HG02981 (cell line): ENCODE measurements at regions not wholly inside any gene's neighbourhood (a gene's known extent, or its start where the extent isn't known, plus 50 kb on each side); places are given as distances from the start of the nearest gene placed in this dataset.
"Not testable (repeated sequence)": the region's sequence is repeated elsewhere in the genome, so short reads cannot be mapped to it uniquely, and the experiment has no call there.

Source experiments
- ATAC-seq: cut with Tn5 transposase; IDR thresholded peaks from one replicate; pipeline ENCODE4 v1.9.1; 2021; ENCODE audit warnings: mild to moderate bottlenecking, moderate library complexity; ENCODE audit not compliant: unreplicated experiment

DNA sequence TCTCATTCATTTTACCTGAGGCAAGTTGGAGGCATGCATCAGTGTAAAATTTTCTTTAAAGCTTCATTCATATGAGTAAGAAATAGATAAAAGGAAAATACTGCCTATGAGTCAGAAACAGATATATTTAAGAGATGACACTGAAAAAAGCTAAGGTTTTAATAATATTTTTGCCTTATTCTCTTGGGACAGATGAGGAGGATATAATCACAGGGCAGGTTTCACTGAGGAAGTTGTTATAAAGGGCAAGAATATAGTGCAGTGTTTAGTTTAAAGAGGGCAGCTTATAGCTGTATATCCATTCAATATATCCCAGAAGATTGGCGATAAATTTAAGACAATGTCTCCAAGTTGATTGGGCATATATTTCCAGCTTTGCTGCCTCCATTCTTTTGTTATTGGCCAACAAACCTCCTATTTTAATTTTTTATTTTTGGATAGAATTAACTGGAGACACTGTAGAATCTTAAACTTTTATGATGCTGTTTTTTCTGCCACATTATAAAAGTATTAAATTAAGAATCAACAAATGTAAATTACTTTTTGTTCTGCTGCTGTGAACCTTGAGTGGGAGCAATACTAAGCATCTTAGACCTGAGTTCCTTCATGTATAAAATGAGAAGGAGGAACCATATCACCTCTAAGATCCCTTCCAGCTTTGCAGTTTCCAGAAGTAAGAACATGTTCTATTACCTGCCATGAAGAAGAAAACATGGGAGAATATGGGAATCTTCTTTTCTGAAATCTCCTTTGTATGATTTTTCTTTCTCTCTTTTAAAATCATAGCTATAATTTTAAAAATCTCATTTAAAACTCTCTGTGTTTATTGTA is 171.6 kb downstream of the S1PR1 start:
- ATAC-seq, result peak; percentile 7

DNA sequence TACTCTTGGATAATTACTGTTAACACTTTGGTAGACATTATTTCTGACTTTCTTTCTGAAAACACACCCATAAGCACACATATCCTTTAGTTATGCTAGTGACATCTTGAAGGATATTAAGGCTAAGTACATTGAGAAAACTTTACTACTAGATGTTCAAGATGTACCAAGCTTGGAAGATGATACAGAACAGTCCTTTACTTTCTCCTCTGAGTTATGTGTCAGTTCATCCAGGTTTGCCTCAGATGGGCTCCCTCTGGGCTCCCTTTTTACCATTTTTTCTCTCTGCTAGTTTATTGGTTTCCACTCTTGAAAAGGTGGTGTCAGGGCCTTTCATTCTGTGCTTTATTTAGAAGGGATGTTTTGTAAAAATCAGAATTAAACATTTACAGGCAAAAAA is 172.3 kb downstream of the S1PR1 start:
- ATAC-seq, result no peak

GRCh38 chr1:101410048-101410878 is 173.4 kb downstream of the S1PR1 start:
- peak; percentile 49 for ATAC-seq

- no peak for ATAC-seq
Measured at GRCh38 chr1:101420406-101420805, 183.6 kb downstream of the S1PR1 start.

- ATAC-seq, result not testable (repeated sequence)
Measured at GRCh38 chr1:101428083-101428482, 191.3 kb downstream of the S1PR1 start.

DNA sequence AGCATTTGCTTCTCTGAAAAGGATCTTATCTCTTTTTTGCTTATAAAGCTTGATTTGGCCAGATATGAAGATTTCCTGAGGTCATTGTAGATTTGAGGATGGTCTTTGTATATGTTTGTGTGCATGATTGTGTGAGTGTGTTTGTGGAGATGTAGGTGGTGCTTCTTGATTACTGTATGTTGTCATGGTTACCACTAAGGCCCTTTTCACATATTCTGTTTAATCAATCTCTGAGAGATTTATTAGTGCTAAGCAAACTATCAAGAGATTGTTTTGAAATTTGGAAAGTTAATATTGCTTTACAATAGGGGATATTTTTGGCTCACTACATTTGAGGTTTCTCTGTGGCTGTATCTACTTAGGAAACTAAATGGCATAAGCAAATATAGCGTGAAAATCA is 191.7 kb downstream of the S1PR1 start:
- no peak for ATAC-seq

DNA sequence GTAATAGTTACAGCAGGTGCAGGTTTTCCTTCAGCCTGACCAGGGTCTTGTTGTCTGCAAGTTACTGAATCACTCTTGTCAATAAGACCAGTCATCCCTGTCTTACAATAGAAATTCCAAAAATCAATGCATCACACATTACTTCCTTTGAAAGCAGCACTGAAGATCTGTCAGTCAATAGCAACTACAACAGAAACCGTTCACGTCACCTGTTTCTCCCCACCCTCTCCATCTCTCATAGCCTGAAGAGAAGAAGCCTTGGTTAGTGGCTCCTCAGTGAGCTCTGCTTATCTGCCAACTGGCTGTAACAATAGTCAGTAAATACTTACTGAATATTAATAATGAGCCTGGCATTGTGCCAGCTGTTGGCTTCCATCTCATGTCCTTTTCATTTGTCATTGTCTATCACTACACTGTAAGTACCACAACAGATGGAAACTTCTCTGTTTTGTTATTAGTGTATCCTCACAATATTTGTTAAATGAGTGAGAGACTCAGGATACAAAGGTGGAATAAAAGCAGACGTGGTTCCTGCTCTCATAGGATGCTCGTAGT is 195.2 kb downstream of the S1PR1 start:
- peak; percentile 52 for ATAC-seq

DNA sequence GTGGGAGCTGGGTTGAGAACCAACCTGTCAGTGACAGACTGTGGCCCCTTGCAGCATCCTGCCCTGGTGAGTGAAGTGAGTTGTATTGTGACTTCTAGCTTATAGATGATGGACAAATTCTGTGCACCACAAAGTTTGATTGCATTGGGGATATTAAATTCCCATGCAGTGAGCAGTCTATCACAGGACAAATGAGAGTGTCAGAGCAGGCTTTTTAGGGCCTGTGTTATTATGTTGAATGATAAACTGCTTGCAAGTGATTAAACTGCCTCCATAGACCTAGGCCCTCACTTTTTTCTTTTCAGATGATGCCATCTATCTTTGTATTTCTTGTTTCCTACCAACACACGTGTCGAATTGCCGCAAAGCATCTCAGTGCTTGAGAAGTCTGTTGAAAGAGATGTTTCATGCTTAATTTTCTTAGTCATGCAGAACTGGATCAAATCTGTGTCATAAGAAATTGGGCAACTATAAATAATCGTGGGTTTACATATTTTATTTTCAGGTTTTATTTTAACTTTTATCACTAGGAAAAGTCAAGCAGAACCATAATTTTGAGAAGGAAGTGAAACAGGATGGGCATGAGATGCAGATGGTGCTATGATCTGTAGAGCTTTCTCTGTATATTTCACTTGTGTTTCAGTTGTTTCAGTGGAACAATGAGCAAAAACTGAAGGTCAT is 199.2 kb downstream of the S1PR1 start:
- ATAC-seq, result peak; percentile 58

GRCh38 chr1:101437800-101438199 is 201.0 kb downstream of the S1PR1 start:
- no peak for ATAC-seq

DNA sequence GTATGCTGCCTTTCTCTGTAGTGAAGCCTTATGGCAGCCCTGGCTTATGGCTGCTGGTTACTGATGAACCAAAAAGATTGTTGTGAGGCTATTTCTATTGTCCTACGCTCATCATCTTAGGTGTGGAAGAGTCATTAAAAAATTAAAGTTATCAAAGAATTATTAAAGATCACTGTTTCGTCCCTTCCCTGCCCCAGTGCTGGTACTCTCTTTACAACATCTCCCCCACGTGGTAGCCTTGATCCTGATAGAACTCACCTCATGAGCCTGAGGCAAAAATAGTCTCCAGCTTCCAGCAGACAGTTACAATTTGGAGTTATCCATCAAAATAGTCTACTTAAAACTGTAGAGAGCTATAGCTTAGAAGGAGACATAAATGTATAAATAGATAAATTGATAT is 201.5 kb downstream of the S1PR1 start:
- no peak for ATAC-seq

- ATAC-seq, result no peak
Measured at GRCh38 chr1:101440485-101440884, 203.7 kb downstream of the S1PR1 start.

DNA sequence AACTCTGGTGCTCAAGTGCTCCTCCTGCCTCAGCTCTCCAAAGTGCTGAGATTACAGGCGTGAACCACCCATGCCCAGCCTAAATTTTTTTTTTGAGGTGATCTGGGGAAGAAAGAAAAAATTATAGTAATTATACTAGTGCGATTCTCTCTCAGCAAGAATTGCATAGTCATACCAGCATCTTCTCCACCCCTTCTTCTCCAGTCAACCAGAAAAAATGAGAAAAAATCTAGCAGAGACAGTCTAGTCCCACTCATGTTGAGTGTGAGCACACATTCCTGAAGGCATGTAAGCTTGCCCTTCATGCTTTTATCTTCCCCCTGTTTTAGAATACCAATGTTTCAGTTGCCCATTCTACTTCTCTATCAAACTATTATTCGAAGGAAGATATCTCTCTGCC is 207.6 kb downstream of the S1PR1 start:
- ATAC-seq, result no peak

DNA sequence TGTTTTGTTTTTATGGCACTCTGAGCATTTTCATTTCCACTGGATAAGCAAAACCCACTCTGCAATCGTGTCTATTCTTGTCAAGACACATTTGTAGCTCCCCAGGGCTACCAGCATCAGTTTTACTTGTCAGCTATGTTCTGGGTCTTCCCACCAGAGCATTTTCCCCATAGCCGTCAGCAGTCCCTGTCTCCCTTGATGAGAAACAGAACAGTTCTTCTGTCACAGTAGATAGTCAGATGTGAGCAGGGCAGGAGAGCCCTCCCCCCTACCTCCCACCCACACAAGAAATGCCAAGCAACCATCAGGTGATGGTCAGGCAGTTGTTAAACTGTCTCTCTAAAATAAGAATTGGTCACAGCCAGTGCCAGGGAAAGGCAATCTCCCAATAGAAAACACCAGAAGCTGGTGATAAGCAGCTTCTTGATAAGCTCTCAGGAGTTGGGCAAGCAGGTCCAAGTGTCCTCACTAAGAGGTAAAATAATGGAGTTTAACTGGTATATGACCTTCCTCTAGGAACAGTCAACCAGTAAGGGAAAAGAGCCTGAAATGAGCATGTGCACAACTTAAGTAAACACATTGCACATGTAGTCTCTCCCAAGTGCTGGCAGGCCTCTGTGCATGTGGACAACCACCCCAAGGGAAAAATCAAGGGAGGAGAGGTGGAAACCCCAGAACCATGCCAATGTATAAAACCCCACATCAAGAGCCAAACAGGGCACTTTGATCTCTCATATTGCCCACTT is 208.2 kb downstream of the S1PR1 start:
- ATAC-seq, result no peak

GRCh38 chr1:101448018-101448417 is 211.2 kb downstream of the S1PR1 start:
- no peak for ATAC-seq

DNA sequence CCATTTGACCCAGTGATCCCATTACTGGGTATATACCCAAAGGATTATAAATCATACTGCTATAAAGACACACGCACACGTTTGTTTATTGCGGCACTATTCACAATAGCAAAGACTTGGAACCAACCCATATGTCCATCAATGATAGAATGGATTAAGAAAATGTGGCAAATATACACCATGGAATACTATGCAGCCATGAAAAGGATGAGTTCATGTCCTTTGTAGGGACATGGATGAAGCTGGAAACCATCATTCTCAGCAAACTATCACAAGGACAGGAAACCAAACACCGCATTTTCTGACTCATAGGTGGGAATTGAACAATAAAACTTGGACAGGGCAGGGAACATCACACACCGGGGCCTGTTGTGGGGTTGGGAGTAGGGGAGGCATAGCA is 213.9 kb downstream of the S1PR1 start:
- not testable (repeated sequence) for ATAC-seq

DNA sequence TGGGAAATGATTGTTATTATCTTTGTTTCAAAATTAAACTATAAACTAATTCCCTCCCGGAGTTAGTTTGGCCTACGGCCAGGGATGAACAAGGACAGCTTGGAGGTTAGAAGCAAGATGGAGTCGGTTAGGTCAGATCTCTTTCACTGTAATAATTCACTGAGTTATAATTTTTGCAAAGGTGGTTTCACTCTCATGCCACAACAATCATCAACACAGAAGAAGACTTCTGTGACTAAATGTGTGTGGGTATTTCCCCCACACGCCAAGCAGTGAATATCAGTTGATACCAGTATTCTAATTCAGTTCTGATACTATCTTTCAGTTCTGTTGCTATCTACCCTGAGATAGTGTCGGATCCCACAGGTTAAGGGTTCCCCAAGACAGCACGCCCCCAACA is 215.1 kb downstream of the S1PR1 start:
- ATAC-seq, result peak; percentile 70

DNA sequence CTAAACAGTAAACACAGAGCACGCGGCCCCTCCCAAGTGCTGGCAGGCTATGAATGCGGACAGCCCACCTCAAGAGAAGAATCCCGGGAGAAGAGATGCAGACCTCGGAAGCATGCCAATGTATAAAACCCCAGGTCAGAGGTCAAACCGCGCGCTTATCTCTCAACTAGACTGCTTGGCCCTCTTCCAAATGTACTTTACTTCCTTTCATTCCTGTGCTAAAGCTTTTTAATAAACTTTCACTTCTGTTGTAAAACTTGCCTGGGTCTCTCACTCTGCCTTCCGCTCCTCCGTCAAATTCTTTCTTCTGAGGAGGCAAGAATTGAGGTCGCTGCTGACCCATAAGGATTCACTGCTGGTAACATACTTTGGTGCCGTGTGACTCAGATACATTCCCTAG is 216.0 kb downstream of the S1PR1 start:
- no peak for ATAC-seq

GRCh38 chr1:101453844-101454243 is 217.0 kb downstream of the S1PR1 start:
- peak; percentile 37 for ATAC-seq

- ATAC-seq, result no peak
Measured at GRCh38 chr1:101455166-101455565, 218.3 kb downstream of the S1PR1 start.

DNA sequence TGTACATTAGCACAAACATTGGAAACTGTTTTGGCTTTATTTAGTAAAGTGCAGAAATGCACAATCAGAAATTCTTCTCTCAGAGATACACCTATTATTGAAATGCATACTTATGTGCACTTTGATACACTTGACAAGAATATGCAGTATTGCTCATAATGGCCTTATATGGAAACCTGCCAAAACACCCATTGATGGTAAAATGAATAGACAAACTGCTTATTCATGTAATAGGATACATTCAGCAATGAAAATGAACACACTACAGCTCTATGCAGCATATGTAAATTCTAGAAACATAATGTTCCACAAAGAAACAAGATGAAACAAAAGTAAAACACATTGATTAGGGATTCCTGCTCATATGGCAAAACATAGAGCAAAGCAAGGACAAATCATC is 223.9 kb downstream of the S1PR1 start:
- ATAC-seq, result no peak

- ATAC-seq, result no peak
Measured at GRCh38 chr1:101463195-101463594, 226.4 kb downstream of the S1PR1 start.
